ENCODE measurements at regions not wholly inside any gene's neighbourhood (a gene's known extent, or its start where the extent isn't known, plus 50 kb on each side); places are given as distances from the start of the nearest gene placed in this dataset.
"Not testable (repeated sequence)": the region's sequence is repeated elsewhere in the genome, so short reads cannot be mapped to it uniquely, and the experiment has no call there.

- H3K4me1 ChIP-seq, result no peaks in the 10 kb centered on the region
Measured at GRCh38 chr20:22062874-22063273, 357.4 kb downstream of the PAX1 start.

GRCh38 chr20:22060610-22061009 lies 355.1 kb downstream of the PAX1 start:
- DNase-seq, result no peak
- 79 to 83% methylated on average over 2 of the region's 2 CpGs for WGBS, 2 donors
- TF ChIP-seq POLR2A (IDR thresholded peaks at IDR 0.05), result no peak
- no peak for TF ChIP-seq POLR2AphosphoS5 (IDR thresholded peaks at IDR 0.05)
- no peak for TF ChIP-seq EP300 (IDR thresholded peaks at IDR 0.05)
- no peak for TF ChIP-seq CTCF (IDR thresholded peaks at IDR 0.05)
- Histone ChIP-seq H3K27me3 (no peaks in the 10 kb centered on the region), H3K9me3 (no peaks in the 10 kb centered on the region), H3K27ac (no peak overlapping the region), H3K36me3 (no peaks in the 10 kb centered on the region), H3K4me3 (no peak overlapping the region), H3K4me1 (no peaks in the 10 kb centered on the region)
- ATAC-seq (ENCODE audit: low FRiP score in 2 of 2), result no peak

More at GRCh38 chr20:22062874-22063273, 357.4 kb downstream of the PAX1 start:
- no peak for DNase-seq
- TF ChIP-seq POLR2AphosphoS5 (IDR thresholded peaks at IDR 0.05), result no peak
- TF ChIP-seq POLR2A (IDR thresholded peaks at IDR 0.05), result no peak
- TF ChIP-seq CTCF (IDR thresholded peaks at IDR 0.05), result no peak
- no peak for TF ChIP-seq EP300 (IDR thresholded peaks at IDR 0.05)
- Histone ChIP-seq H3K9me3 (no peaks in the 10 kb centered on the region), H3K4me3 (no peak overlapping the region), H3K27ac (no peak overlapping the region), H3K27me3 (no peaks in the 10 kb centered on the region), H3K36me3 (no peaks in the 10 kb centered on the region)
- ATAC-seq (ENCODE audit: low FRiP score in 2 of 2), result no peak
- 66% methylated on average over 5 of the region's 5 CpGs for WGBS, 2 donors

GRCh38 chr20:22058746-22059145 lies 353.3 kb downstream of the PAX1 start:
- TF ChIP-seq CTCF (IDR thresholded peaks at IDR 0.05), result no peak
- TF ChIP-seq POLR2AphosphoS5 (IDR thresholded peaks at IDR 0.05), result no peak
- no peak for TF ChIP-seq POLR2A (IDR thresholded peaks at IDR 0.05)
- TF ChIP-seq EP300 (IDR thresholded peaks at IDR 0.05), result no peak
- no peak overlapping the region for H3K4me3 ChIP-seq
- H3K36me3 ChIP-seq, result no peaks in the 10 kb centered on the region
- H3K4me1 ChIP-seq, result no peaks in the 10 kb centered on the region
- ATAC-seq (ENCODE audit: low FRiP score in 2 of 2) (no peak), DNase-seq (no peak)
- no peaks in the 10 kb centered on the region for H3K9me3 ChIP-seq
- no peak overlapping the region for H3K27ac ChIP-seq
- no peaks in the 10 kb centered on the region for H3K27me3 ChIP-seq

- no peak for DNase-seq
- Histone ChIP-seq H3K9me3 (no peaks in the 10 kb centered on the region), H3K4me1 (no peaks in the 10 kb centered on the region), H3K27me3 (no peaks in the 10 kb centered on the region), H3K27ac (no peak overlapping the region), H3K4me3 (no peak overlapping the region), H3K36me3 (no peaks in the 10 kb centered on the region)
- 57 to 59% methylated on average over 1 of the region's 1 CpG for whole genome bisulfite sequencing, 2 donors
- TF ChIP-seq POLR2A (IDR thresholded peaks at IDR 0.05) (no peak), CTCF (IDR thresholded peaks at IDR 0.05) (no peak), POLR2AphosphoS5 (IDR thresholded peaks at IDR 0.05) (no peak), EP300 (IDR thresholded peaks at IDR 0.05) (no peak)
- ATAC-seq (ENCODE audit: low FRiP score in 2 of 2), result no peak
Measured at GRCh38 chr20:22055981-22056380, 350.5 kb downstream of the PAX1 start.

- 81 to 84% methylated on average over 1 of the region's 1 CpG for WGBS, 2 donors
- H3K27me3 ChIP-seq, result no peaks in the 10 kb centered on the region
- no peaks in the 10 kb centered on the region for H3K36me3 ChIP-seq
- DNase-seq (no peak), ATAC-seq (ENCODE audit: low FRiP score in 2 of 2) (no peak)
- no peak for TF ChIP-seq POLR2AphosphoS5 (IDR thresholded peaks at IDR 0.05)
- no peak for TF ChIP-seq POLR2A (IDR thresholded peaks at IDR 0.05)
- no peak for TF ChIP-seq EP300 (IDR thresholded peaks at IDR 0.05)
- no peak for TF ChIP-seq CTCF (IDR thresholded peaks at IDR 0.05)
- no peaks in the 10 kb centered on the region for H3K4me1 ChIP-seq
- no peak overlapping the region for H3K27ac ChIP-seq
- no peak overlapping the region for H3K4me3 ChIP-seq
- H3K9me3 ChIP-seq, result no peaks in the 10 kb centered on the region
Measured at GRCh38 chr20:22052025-22052650, 346.7 kb downstream of the PAX1 start.

GRCh38 chr20:22045956-22046507 lies 340.6 kb downstream of the PAX1 start:
- WGBS, 2 donors, result 54 to 71% methylated on average over 11 to 12 of the region's 13 CpGs
- H3K9me3 ChIP-seq; H3K27me3 ChIP-seq; H3K4me1 ChIP-seq; H3K36me3 ChIP-seq; H3K4me3 ChIP-seq; H3K27ac ChIP-seq; ATAC-seq (ENCODE audit: low FRiP score in 2 of 2): not testable (repeated sequence)
- peak in 1 of 2 donors; percentile 34 for DNase-seq

Data from upper lobe of left lung (tissue), 6 donors.